Liver (tissue), 8 donors: ENCODE measurements at regions not wholly inside any gene's neighbourhood (a gene's known extent, or its start where the extent isn't known, plus 50 kb on each side); places are given as distances from the start of the nearest gene placed in this dataset.

Experiments used
- DNase-seq: peaks from one replicate; pipeline ENCODE4 v3.0.0-alpha.2; 2017; ENCODE audit warnings: low spot score
- H3K27ac ChIP-seq, 2 donors: one replicate each; pipeline ENCODE4 v1.7.0; 2013; ENCODE audit warnings: inconsistent platforms in 2 of 2, low read length in 2 of 2, control low read depth in 1 of 2, low read depth in 1 of 2, mild to moderate bottlenecking in 1 of 2
- H3K27me3 ChIP-seq, 4 donors: one replicate each; pipeline versions ENCODE4 v1.6.1 to v1.7.0; 2013; ENCODE audit warnings: low read length in 3 of 4, inconsistent platforms in 1 of 4, mild to moderate bottlenecking in 1 of 4, moderate library complexity in 1 of 4; ENCODE audit not compliant: control insufficient read depth in 4 of 4, insufficient read depth in 4 of 4
- H3K36me3 ChIP-seq, 4 donors: one replicate each; pipeline versions ENCODE4 v1.6.1 to v1.7.0; 2013; ENCODE audit warnings: low read length in 3 of 4, mild to moderate bottlenecking in 3 of 4, low read depth in 1 of 4, moderate library complexity in 1 of 4; ENCODE audit not compliant: control insufficient read depth in 4 of 4, insufficient read depth in 3 of 4
- H3K4me1 ChIP-seq, 4 donors: one replicate each; pipeline versions ENCODE4 v1.6.1 to v1.7.0; 2013; ENCODE audit warnings: low read length in 3 of 4, mild to moderate bottlenecking in 3 of 4, moderate library complexity in 1 of 4; ENCODE audit not compliant: control insufficient read depth in 4 of 4, insufficient read depth in 4 of 4
- H3K4me3 ChIP-seq, 3 donors: one replicate each; pipeline versions ENCODE4 v1.6.1 to v1.7.0; 2013; ENCODE audit warnings: low read length in 3 of 3, control low read depth in 1 of 3, low read depth in 1 of 3, mild to moderate bottlenecking in 1 of 3
- H3K9ac ChIP-seq, 2 donors: one replicate each; pipeline ENCODE4 v1.7.0; 2013; ENCODE audit warnings: low read length in 2 of 2, mild to moderate bottlenecking in 2 of 2, moderate library complexity in 2 of 2, control low read depth in 1 of 2, low read depth in 1 of 2
- H3K9me3 ChIP-seq, 4 donors: one replicate each; pipeline versions ENCODE4 v1.6.1 to v1.7.0; 2013; ENCODE audit warnings: low read length in 3 of 4; ENCODE audit not compliant: control insufficient read depth in 4 of 4
- FOXA1 ChIP-seq: IDR thresholded peaks from 2 replicates; pipeline ENCODE4 v1.6.1; 2016; ENCODE audit warnings: antibody characterized with exemption
- FOXA2 ChIP-seq: IDR thresholded peaks from 2 replicates; pipeline ENCODE4 v1.6.1; 2016; ENCODE audit warnings: antibody characterized with exemption
- GABPA ChIP-seq, 2 donors: IDR thresholded peaks in 1 of 2; conservative IDR thresholded peaks in 1 of 2; 2 replicates each; pipeline ENCODE4 v1.6.1; 2016; ENCODE audit warnings: antibody characterized with exemption in 2 of 2, mild to moderate bottlenecking in 1 of 2, moderate library complexity in 1 of 2
- HNF4A ChIP-seq, 2 donors: conservative IDR thresholded peaks; 2 replicates each; pipeline ENCODE4 v1.6.1; 2016; ENCODE audit warnings: antibody characterized with exemption in 2 of 2, mild to moderate bottlenecking in 2 of 2
- HNF4G ChIP-seq: IDR thresholded peaks from 2 replicates; pipeline ENCODE4 v1.6.1; 2016; ENCODE audit warnings: antibody characterized with exemption
- MAX ChIP-seq: IDR thresholded peaks from 2 replicates; pipeline ENCODE4 v1.6.1; 2016; ENCODE audit warnings: antibody characterized with exemption
- NR2F2 ChIP-seq: IDR thresholded peaks from 2 replicates; pipeline ENCODE4 v1.6.1; 2016; ENCODE audit warnings: antibody characterized with exemption
- RAD21 ChIP-seq, 2 donors: IDR thresholded peaks; 2 replicates each; pipeline ENCODE4 v1.6.1; 2016; ENCODE audit warnings: antibody characterized with exemption in 2 of 2, mild to moderate bottlenecking in 2 of 2
- REST ChIP-seq: IDR thresholded peaks from 2 replicates; pipeline ENCODE4 v1.6.1; 2016; ENCODE audit warnings: antibody characterized with exemption, mild to moderate bottlenecking
- RXRA ChIP-seq, 2 donors: IDR thresholded peaks; 2 replicates each; pipeline ENCODE4 v1.6.1; 2017 to 2018; ENCODE audit warnings: antibody characterized with exemption in 2 of 2, mild to moderate bottlenecking in 1 of 2
- SP1 ChIP-seq: IDR thresholded peaks from 2 replicates; pipeline ENCODE4 v1.6.1; 2018; ENCODE audit warnings: antibody characterized with exemption, mild to moderate bottlenecking
- TAF1 ChIP-seq: conservative IDR thresholded peaks from 2 replicates; pipeline ENCODE4 v1.6.1; 2016; ENCODE audit warnings: antibody characterized with exemption, mild to moderate bottlenecking
- YY1 ChIP-seq: IDR thresholded peaks from 2 replicates; pipeline ENCODE4 v1.6.1; 2016; ENCODE audit warnings: antibody characterized with exemption, mild to moderate bottlenecking
- ZBTB33 ChIP-seq: IDR thresholded peaks from 2 replicates; pipeline ENCODE4 v1.6.1; 2016; ENCODE audit warnings: antibody characterized with exemption
- WGBS: extraction: QIAGEN DNeasy Blood & Tissue Kit; methylation state at CpG from one replicate; pipeline ENCODE4 v1.1.7; 2013; 5-methylcytosine and 5-hydroxymethylcytosine counted together
- TF ChIP-seq, protein P1 (sequence below): IDR thresholded peaks from 2 replicates; pipeline ENCODE4 v1.6.1; 2016; ENCODE audit warnings: antibody characterized with exemption
- TF ChIP-seq, protein P2 (sequence below): fragments of 150-350 bp; IDR thresholded peaks from 2 replicates; pipeline ENCODE4 v1.5.1; 2017; ENCODE audit warnings: improper control_type of control experiment, low read depth, low read length; ENCODE audit not compliant: missing input control
- donor health status: healthy.
- donor health status: healthy.
- donor health status: healthy.
- donor health status: healthy.
- donor health status: healthy.

GRCh38 chr6:139479433-139480222, 105.2 kb upstream of the CITED2 start:
- DNase-seq: no peak
- Histone ChIP-seq H3K27ac (peak overlapping the region; percentile 51 to 63), H3K4me1 (peaks cover 8 to 44% (median 32%) of the 10 kb centered on the region in 4 donors), H3K4me3 (no peak overlapping the region), H3K36me3 (no peaks in the 10 kb centered on the region), H3K9ac (no peak overlapping the region), H3K9me3 (no peaks in the 10 kb centered on the region), H3K27me3 (no peaks in the 10 kb centered on the region)
- 88% methylated on average over 8 of the region's 8 CpGs for WGBS
- TF ChIP-seq GABPA (IDR thresholded peaks at IDR 0.05 in 1 of 2, conservative IDR thresholded peaks at IDR 0.05 in 1 of 2) (no peak), SP1 (no peak), HNF4G (no peak), FOXA2 (no peak), TAF1 (no peak), HNF4A (conservative IDR thresholded peaks at IDR 0.05) (no peak), NR2F2 (no peak), ZBTB33 (no peak)

DNA sequence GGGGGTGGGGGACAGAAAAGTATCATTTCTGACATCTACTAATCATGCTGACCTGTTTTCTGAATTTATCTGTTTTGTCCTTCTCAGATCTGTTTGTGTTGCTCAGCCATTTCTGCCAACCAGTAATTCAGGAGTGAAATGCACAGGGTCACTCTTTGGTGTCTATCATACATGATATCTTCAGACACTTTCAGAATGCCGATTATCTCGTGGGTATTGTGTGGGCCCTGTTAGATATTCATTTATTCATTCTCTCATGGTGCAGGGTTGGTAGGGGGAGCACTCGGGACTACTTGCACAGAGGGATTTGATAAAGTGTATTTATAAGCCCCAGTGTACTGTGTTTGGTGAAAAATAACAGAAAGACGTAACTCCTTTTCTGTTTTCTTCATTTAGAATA, 101.2 kb upstream of the CITED2 start:
- Histone ChIP-seq H3K4me1 (peaks cover 4 to 45% (median 28%) of the 10 kb centered on the region in 4 donors), H3K9me3 (no peaks in the 10 kb centered on the region), H3K27me3 (no peaks in the 10 kb centered on the region), H3K36me3 (no peaks in the 10 kb centered on the region), H3K9ac (no peak overlapping the region), H3K27ac (no peak overlapping the region), H3K4me3 (no peak overlapping the region)
- WGBS: 85% methylated on average over 4 of the region's 4 CpGs
- DNase-seq: no peak
- no peak for TF ChIP-seq FOXA1
- TF ChIP-seq, protein P1, sequence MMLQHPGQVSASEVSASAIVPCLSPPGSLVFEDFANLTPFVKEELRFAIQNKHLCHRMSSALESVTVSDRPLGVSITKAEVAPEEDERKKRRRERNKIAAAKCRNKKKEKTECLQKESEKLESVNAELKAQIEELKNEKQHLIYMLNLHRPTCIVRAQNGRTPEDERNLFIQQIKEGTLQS: no peak
- no peak for TF ChIP-seq ZBTB33
- TF ChIP-seq RAD21 (IDR thresholded peaks at IDR 0.05): no peak
- TF ChIP-seq HNF4A (conservative IDR thresholded peaks at IDR 0.05): no peak
- TF ChIP-seq FOXA2: no peak
- TF ChIP-seq, protein P2, sequence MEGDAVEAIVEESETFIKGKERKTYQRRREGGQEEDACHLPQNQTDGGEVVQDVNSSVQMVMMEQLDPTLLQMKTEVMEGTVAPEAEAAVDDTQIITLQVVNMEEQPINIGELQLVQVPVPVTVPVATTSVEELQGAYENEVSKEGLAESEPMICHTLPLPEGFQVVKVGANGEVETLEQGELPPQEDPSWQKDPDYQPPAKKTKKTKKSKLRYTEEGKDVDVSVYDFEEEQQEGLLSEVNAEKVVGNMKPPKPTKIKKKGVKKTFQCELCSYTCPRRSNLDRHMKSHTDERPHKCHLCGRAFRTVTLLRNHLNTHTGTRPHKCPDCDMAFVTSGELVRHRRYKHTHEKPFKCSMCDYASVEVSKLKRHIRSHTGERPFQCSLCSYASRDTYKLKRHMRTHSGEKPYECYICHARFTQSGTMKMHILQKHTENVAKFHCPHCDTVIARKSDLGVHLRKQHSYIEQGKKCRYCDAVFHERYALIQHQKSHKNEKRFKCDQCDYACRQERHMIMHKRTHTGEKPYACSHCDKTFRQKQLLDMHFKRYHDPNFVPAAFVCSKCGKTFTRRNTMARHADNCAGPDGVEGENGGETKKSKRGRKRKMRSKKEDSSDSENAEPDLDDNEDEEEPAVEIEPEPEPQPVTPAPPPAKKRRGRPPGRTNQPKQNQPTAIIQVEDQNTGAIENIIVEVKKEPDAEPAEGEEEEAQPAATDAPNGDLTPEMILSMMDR: no peak
- no peak for TF ChIP-seq RXRA (IDR thresholded peaks at IDR 0.05)
- no peak for TF ChIP-seq YY1
- no peak for TF ChIP-seq HNF4G
- TF ChIP-seq GABPA (IDR thresholded peaks at IDR 0.05 in 1 of 2, conservative IDR thresholded peaks at IDR 0.05 in 1 of 2): no peak
- no peak for TF ChIP-seq REST
- no peak for TF ChIP-seq MAX
- no peak for TF ChIP-seq SP1
